HT1080 (cell line): ENCODE measurements at regions not wholly inside any gene's neighbourhood (a gene's known extent, or its start where the extent isn't known, plus 50 kb on each side); places are given as distances from the start of the nearest gene placed in this dataset.
"Not testable (repeated sequence)": the region's sequence is repeated elsewhere in the genome, so short reads cannot be mapped to it uniquely, and the experiment has no call there.

ENCODE experiments used
- DNase-seq: peaks from one replicate; pipeline ENCODE4 v3.0.0-alpha.2; 2015; ENCODE audit warnings: low read depth

- not testable (repeated sequence) for DNase-seq
Observed at GRCh38 chr3:152151877-152152765, 116.6 kb upstream of the MBNL1 start.

- not testable (repeated sequence) for DNase-seq
Observed at GRCh38 chr3:152153115-152153514, 115.6 kb upstream of the MBNL1 start.

GRCh38 chr3:152155246-152156020 lies 113.3 kb upstream of the MBNL1 start:
- DNase-seq: no peak

GRCh38 chr3:152156880-152157279 lies 111.8 kb upstream of the MBNL1 start:
- no peak for DNase-seq

GRCh38 chr3:152157337-152157736 lies 111.4 kb upstream of the MBNL1 start:
- DNase-seq: no peak

GRCh38 chr3:152159328-152159727 lies 109.4 kb upstream of the MBNL1 start:
- DNase-seq: peak; percentile 64

GRCh38 chr3:152160350-152161011 lies 108.2 kb upstream of the MBNL1 start:
- no peak for DNase-seq

GRCh38 chr3:152172460-152172859 lies 96.3 kb upstream of the MBNL1 start:
- DNase-seq: no peak

- DNase-seq: no peak
Observed at GRCh38 chr3:152173627-152174026, 95.1 kb upstream of the MBNL1 start.

- DNase-seq: no peak
Observed at GRCh38 chr3:152174876-152175527, 93.7 kb upstream of the MBNL1 start.

- DNase-seq: peak; percentile 92
Observed at GRCh38 chr3:152175528-152175889, 93.2 kb upstream of the MBNL1 start.

- DNase-seq: peak; percentile 68
Observed at GRCh38 chr3:152176241-152176640, 92.5 kb upstream of the MBNL1 start.

- no peak for DNase-seq
Observed at GRCh38 chr3:152176998-152177397, 91.7 kb upstream of the MBNL1 start.

GRCh38 chr3:152177757-152178156 lies 91.0 kb upstream of the MBNL1 start:
- no peak for DNase-seq

GRCh38 chr3:152183473-152183872 lies 85.3 kb upstream of the MBNL1 start:
- DNase-seq: peak; percentile 61

GRCh38 chr3:152184971-152185686 lies 83.6 kb upstream of the MBNL1 start:
- no peak for DNase-seq

GRCh38 chr3:152185891-152186630 lies 82.7 kb upstream of the MBNL1 start:
- no peak for DNase-seq

- no peak for DNase-seq
Observed at GRCh38 chr3:152190636-152191183, 78.0 kb upstream of the MBNL1 start.

GRCh38 chr3:152192050-152192449 lies 76.7 kb upstream of the MBNL1 start:
- DNase-seq: no peak
